Renal pelvis (tissue), 1 donor: ENCODE measurements at regions not wholly inside any gene's neighbourhood (a gene's known extent, or its start where the extent isn't known, plus 50 kb on each side); places are given as distances from the start of the nearest gene placed in this dataset.
"Not testable (repeated sequence)": the region's sequence is repeated elsewhere in the genome, so short reads cannot be mapped to it uniquely, and the experiment has no call there.

ENCODE experiments used
- DNase-seq: peaks from one replicate; pipeline ENCODE4 v3.0.0-alpha.2; 2013

- no peak for DNase-seq
These were observed 731.9 kb upstream of the VRK2 start for GRCh38 chr2:57314682-57315081.

DNA sequence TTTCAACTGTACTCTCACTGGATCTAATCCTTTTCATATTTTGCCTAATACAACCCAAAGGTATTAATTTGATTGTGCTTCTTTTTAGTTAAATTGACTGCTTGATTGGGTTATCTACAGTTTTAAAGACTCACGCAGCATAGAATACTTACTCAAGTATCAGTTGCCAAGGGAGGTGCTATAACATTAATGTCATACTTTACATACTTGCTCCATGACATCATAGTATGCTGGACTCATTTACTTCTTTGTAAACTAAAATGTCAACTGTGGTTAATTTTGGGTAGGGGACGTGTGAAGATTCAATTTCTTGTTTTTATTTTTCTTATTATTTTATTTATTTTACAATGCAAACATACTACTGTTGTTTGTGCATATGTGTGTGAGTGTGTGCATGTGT, 716.2 kb upstream of the VRK2 start:
- no peak for DNase-seq

DNA sequence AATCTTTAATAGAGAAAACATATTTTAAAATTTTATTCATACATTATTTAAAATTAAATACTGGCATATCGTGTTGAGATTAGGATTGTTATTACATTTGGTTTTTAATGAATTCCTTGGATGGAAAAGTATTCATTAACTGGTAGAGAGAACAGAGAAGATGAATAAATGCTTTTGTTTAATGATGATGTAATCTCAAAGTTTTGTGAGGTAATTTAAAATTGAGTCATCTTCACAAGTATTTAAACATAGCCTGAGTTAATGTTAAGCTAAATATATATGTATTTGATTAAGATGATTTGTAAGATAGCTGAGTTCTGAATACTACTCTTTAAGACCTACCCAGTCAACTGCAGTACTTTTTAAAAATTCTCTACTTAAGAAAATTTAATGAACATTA, 713.4 kb upstream of the VRK2 start:
- no peak for DNase-seq

GRCh38 chr2:57343391-57344006, 703.1 kb upstream of the VRK2 start:
- DNase-seq: no peak

DNA sequence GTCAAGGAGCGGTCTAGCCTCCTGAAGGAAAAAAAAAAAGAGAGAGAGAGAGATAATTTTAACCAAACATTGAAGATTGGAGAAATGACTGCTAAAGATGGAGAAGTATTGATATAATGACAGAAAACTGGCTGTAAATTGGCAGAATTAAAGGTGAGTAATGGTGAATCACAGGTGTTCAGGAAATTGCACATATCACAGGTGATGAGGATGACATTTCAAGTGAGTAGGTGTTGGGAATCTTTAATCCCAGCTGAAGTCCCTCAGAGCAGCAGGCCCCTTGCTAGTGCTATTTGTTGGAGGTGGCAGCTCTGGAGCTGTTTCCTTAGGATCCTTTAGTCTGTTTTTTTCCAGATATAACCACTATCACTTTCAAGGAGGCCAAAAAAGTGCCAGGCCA, 678.4 kb upstream of the VRK2 start:
- DNase-seq: no peak

DNA sequence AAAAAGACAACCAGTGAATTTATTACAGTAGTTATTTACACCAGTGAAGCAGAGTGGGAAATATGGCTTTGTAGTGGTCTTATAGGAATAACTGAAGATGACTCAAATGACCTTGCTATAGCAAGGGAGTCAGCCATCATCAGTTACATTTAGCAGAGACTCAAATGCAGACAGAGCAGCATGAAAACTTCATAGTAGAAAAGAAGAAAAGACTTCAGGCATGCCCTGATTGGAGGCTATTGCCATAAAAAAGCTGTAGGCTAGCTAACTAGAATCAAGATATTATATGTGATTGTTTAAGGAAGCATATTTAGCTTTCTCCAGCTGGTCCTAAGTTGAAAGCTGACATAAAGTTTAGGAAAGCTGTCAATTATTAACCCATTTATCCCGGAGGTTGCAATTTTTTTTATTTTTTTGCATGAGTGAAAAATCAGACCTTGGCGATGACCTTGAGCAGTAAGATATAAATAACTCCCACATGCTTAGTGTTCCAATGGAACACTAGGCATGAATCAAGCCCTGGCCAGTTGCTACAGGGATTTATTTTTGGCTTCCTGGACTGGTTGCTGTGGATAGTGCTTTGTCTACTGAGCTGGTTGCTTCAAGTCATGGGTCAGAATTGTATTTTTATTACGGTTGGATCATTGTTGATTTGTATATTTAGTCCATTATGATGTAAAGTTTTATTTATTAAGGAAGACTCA, 675.6 kb upstream of the VRK2 start:
- DNase-seq: peak; percentile 1

DNA sequence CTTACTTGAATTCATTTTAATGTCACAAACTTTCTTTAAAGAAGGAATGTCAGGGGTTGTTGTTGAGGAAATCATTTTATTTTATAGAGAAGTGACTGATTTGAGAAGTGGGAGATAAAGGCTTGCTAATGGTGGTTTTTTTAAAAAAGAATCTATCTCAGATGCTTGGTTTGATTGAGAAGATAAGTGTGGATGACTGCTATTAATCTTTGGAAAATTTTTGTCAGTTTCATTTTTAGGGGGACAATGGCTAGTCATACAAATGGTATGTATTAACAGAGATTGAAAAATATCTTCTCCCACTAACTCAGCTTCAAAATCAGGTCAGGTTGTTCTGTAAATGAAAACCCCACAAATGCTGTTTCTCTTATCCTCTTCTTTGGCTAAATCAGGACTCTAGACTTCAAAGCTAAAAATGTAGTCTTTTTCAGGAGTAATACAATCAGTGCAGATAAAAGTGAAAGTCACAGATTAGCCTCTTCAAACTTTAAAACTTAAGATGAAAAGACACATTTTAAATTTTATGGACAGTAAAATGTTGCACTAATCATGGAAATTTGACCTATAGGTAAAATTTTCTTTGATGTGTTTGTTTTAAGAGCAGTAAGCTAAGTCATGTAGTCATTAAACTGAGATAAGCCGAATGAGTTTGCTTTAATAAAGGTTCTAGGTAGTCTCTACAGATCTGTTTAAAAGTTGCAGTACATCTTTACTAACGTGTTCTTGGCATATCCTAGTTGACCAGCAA, 674.2 kb upstream of the VRK2 start:
- DNase-seq: no peak

- no peak for DNase-seq
These were observed 673.1 kb upstream of the VRK2 start for GRCh38 chr2:57373530-57373929.

DNA sequence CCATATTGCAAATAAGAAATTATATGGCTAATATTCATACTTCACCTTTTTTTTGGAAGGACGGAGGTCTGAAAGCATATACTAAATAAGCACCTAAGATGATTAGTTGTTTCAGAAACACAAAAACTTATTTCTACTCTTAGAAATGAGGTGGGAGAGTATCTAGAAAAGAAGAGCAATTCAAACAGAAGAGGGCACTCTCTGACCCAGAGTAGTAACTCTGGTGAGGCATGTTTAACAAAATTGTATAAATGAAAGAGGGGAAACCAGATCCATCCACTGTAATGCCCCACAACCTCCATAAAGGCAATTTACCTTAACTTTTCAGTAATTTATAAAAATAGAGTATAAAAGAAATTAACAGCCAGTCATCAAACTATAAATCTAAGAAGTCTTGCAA, 669.6 kb upstream of the VRK2 start:
- DNase-seq: no peak

DNA sequence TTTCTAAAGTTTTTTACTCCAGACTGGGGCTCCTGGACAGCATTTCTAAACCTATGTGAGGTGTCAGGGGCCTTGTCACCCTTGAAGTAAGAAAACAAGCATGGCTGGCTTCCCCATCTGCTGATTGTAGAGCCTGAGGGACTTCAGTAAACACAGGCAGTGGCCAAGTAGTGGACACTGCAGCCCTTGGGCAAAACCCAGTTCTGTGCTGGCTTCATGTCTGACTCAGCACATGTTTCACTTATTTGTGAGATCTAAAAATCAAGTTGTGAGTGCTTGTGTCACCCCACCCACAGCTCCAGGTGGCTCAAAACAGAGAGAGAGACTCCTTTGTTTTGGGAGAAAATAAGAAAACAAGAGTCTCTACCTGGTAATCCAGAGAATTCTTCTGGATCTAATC, 660.3 kb upstream of the VRK2 start:
- DNase-seq: no peak

DNA sequence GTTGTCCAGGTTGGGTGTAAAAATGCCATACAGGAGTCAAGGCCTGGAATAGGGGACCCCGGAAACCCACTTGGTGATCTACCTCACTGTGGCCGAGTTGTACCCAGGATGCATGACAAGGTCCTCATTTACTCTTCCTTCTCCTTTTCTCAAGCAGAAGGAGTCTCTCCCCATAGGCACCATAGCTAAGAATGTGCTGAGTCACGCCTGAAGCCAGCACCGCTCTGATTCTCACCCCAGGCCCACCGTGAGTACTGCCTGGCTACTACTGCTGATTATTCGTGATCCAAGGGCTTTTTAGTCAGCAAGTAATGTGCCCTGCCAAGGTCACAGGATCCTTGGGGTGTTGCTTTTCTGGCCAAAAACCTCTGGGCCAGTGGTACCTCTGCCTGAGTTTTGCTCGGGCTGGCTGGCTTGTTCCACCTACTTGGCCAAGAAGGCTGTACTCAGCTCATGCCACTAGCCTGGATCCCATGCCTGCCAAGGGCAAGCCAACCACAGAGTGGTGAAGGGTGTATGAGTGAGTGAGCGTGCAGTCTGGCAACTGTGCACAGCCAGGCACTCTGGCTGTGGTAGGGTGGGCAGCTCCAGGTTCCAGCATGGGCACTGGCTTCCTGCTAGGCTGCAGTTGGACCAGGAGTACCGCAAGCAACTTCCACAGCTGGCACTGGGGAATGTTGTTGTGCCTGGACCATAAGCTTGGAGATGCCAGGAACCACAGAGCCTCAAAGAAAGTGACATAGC, 650.1 kb upstream of the VRK2 start:
- no peak for DNase-seq

GRCh38 chr2:57397550-57398360, 648.9 kb upstream of the VRK2 start:
- DNase-seq: no peak

DNA sequence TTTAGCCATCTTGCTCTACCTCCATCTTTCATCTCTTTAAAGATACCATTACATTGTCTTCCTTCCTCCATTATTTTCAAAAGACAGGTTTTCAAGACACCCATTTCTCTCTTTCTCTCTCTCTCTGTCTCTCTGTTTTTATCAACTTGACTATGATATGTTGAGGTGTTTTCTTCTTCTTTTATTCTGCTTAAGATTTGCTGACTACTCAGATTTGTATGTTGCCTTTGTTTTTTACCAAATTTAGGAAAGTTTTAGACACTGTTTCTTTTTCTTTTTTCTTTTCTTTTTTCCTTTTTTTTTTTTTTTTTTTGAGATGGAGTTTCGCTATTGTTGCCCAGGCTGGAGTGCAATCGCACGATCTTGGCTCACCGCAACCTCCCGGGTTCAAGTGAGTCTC, 647.5 kb upstream of the VRK2 start:
- no peak for DNase-seq

DNA sequence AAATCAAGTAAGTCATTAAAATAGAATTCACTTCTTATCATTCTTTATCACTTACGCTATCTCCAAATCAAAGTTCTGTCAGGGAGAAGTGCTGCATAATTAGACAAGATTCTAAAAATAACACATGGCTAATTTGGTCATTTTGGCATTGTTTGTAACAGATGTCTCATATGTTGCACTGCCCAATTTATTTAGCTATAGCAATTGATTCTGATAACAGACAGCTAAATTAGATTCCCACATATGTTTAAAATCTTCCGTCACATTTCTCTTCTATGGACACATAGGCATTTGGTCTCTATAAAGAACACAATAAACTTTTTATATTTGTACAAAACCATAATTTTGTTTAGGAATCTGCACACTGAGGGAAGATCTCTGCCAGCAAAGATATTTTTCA, 644.5 kb upstream of the VRK2 start:
- DNase-seq: no peak

DNA sequence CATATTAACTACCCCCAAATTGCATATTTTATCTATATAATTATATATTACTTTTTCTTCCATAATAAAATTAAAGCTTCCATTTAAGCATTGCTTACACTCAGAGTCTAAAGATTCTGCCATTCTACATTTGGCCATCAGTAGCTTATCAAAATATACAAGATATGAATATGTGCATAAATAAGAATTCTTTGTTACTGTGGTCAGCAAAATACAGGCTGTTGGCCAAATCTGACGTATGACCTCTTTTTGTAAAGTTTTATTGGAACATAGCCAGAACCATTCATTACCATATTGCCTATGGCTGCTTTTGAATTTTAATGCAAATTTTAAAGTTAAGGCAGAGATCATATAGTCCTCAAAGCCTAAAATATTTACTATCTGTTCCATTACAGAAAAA, 643.9 kb upstream of the VRK2 start:
- no peak for DNase-seq

- DNase-seq: no peak
These were observed 638.8 kb upstream of the VRK2 start for GRCh38 chr2:57407772-57408201.

DNA sequence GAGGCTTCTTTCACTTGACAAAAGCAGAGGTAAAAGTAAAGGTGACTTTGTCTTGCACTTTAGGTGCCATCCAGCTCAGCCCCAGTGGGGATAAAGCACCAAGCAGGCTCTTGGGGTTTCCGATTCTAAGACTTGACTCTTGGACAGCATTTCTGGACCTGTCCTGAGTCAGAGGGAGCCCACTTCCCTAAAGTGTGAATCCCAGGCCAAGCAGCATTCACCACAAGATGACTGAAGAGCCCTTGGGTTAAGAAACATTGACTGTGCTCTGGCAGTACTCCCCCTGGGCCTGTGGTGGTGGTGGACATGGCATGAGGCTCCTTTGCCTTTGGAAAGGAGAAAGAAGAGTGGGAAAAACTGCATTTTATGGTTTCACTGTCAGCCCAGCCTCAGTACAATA, 638.0 kb upstream of the VRK2 start:
- DNase-seq: no peak

DNA sequence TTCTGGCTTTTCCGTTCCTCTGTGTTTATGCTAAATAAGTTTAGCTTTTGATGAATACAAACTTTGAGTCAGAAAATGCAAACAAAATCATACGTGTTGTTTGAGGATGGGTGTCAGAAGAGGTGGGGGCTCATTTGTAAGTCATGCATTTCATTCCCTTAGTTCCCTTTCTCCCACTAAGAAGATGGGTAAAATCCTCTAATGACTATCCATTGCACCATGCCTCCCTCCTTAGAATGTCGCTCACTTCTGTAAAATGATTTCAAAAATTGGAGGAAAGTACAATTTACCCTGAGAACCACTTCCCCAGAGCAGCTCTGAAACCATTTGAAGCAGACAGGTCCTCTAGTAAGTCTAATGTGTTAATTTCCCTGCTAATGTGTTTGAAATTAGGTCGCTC, 629.6 kb upstream of the VRK2 start:
- no peak for DNase-seq

GRCh38 chr2:57418859-57419346, 627.7 kb upstream of the VRK2 start:
- not testable (repeated sequence) for DNase-seq

- DNase-seq: no peak
These were observed 616.8 kb upstream of the VRK2 start for GRCh38 chr2:57429831-57430230.

GRCh38 chr2:57432528-57432927, 614.1 kb upstream of the VRK2 start:
- DNase-seq: no peak

DNA sequence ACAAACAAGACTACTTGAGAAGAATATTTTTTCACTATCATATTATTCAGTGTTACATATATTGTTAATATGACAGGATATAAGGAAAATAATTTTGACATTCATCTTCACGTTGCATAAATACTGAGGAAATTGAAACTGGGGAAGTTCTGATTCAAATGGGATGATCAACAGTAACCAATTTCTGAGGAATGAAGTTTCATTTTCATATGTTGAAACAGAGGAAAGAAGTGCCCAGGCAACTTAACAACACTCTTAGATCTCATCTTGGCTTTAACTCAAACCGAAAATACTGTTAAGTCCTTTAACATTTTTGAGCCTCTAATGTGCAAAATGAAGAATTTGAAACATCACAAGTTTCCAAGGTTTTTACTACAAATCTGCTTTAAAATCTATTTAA, 612.2 kb upstream of the VRK2 start:
- DNase-seq: no peak
